Osteoblast (primary cell): ENCODE measurements at regions not wholly inside any gene's neighbourhood (a gene's known extent, or its start where the extent isn't known, plus 50 kb on each side); places are given as distances from the start of the nearest gene placed in this dataset. TPM values are rescaled to one million over a fixed set of nuclear protein-coding genes. Genes with fewer than 3 reads are reported as not detected.

Experiments used
- DNase-seq: peaks from one replicate; pipeline ENCODE4 v3.0.0; 2011; ENCODE audit warnings: low spot score, mixed read lengths; ENCODE audit not compliant: insufficient read length; ENCODE audit errors: missing footprints
- H2AFZ ChIP-seq: 2 replicates; pipeline ENCODE4 v1.6.0; 2011; ENCODE audit warnings: mild to moderate bottlenecking, low read length
- H3K27ac ChIP-seq: 2 replicates; pipeline ENCODE4 v1.5.1; 2011; ENCODE audit warnings: mild to moderate bottlenecking, low read depth, low read length, moderate library complexity
- H3K27me3 ChIP-seq: 2 replicates; pipeline ENCODE4 v1.6.0; 2012; ENCODE audit warnings: mild to moderate bottlenecking, control low read depth, inconsistent platforms, low read length, moderate library complexity; ENCODE audit not compliant: insufficient read depth
- H3K36me3 ChIP-seq: 2 replicates; pipeline ENCODE4 v1.5.1; 2011; ENCODE audit warnings: mild to moderate bottlenecking, low read length, control low read depth, moderate library complexity; ENCODE audit not compliant: insufficient read depth
- H3K4me1 ChIP-seq: 2 replicates; pipeline ENCODE4 v1.5.1; 2011; ENCODE audit warnings: mild to moderate bottlenecking, low read length, control low read depth, moderate library complexity; ENCODE audit not compliant: insufficient read depth
- H3K4me2 ChIP-seq: 2 replicates; pipeline ENCODE4 v1.6.0; 2011; ENCODE audit warnings: mild to moderate bottlenecking, low read length; ENCODE audit not compliant: insufficient read depth
- H3K4me3 ChIP-seq: fragments of 200-600 bp; sonication (generic); 3 replicates; pipeline ENCODE4 v1.5.1; 2012; ENCODE audit warnings: mild to moderate bottlenecking, low read length, inconsistent platforms; ENCODE audit not compliant: insufficient read depth
- H3K79me2 ChIP-seq: 2 replicates; pipeline ENCODE4 v1.6.0; 2012; ENCODE audit warnings: mild to moderate bottlenecking, low read length, control low read depth, inconsistent platforms; ENCODE audit not compliant: insufficient read depth
- H3K9me3 ChIP-seq: 2 replicates; pipeline ENCODE4 v1.5.1; 2011; ENCODE audit warnings: low read depth, low read length, control low read depth
- H4K20me1 ChIP-seq: 2 replicates; pipeline ENCODE4 v1.6.0; 2012; ENCODE audit warnings: mild to moderate bottlenecking, low read length, control low read depth; ENCODE audit not compliant: insufficient read depth
- CTCF ChIP-seq: IDR thresholded peaks from 2 replicates; pipeline ENCODE4 v1.5.1; 2011; ENCODE audit warnings: mild to moderate bottlenecking, low read depth, low read length, moderate library complexity; ENCODE audit errors: extremely low read depth
- small RNA-seq: library from RNA; depleted of rRNA; stranded (forward); fragments of <200 nt; gene quantifications from one replicate; pipeline ENCODE3, GENCODE V24; 2012

- H2AFZ ChIP-seq = no peak overlapping the region
- H3K9me3 ChIP-seq = no peaks in the 10 kb centered on the region
- H3K36me3 ChIP-seq = no peaks in the 10 kb centered on the region
- no peaks in the 10 kb centered on the region for H4K20me1 ChIP-seq
- DNase-seq = no peak
- no peaks in the 10 kb centered on the region for H3K4me1 ChIP-seq
- H3K4me2 ChIP-seq = no peak overlapping the region
- no peaks in the 10 kb centered on the region for H3K27me3 ChIP-seq
- no peak for TF ChIP-seq CTCF
- no peak overlapping the region for H3K4me3 ChIP-seq
- no peaks in the 10 kb centered on the region for H3K79me2 ChIP-seq
- H3K27ac ChIP-seq = no peak overlapping the region
These were observed 50.0 kb upstream of the ZNF716 start for GRCh38 chr7:57399972-57400371.

Small RNA genes in the stretch of these regions (small RNA-seq; reads per million reads assigned to genes)
- gene RNU7-157P = not detected
